OCI-LY1 (cell line): ENCODE measurements at regions not wholly inside any gene's neighbourhood (a gene's known extent, or its start where the extent isn't known, plus 50 kb on each side); places are given as distances from the start of the nearest gene placed in this dataset.

Source experiments
- EZH2 ChIP-seq: fragments of 200-600 bp; sonication (generic), shearing (Covaris generic); IDR thresholded peaks from 2 replicates; pipeline ENCODE4 v1.8.0; 2017; ENCODE audit warnings: borderline replicate concordance, mixed run types, mild to moderate bottlenecking, antibody characterized with exemption, low read length, moderate library complexity, mixed read lengths
- TF ChIP-seq, protein P1 (sequence below): fragments of 200-600 bp; sonication (generic), shearing (Covaris generic); IDR thresholded peaks from 2 replicates; pipeline ENCODE4 v1.5.1; 2017; ENCODE audit warnings: mild to moderate bottlenecking, antibody characterized with exemption, low read length, moderate library complexity, mixed read lengths

DNA sequence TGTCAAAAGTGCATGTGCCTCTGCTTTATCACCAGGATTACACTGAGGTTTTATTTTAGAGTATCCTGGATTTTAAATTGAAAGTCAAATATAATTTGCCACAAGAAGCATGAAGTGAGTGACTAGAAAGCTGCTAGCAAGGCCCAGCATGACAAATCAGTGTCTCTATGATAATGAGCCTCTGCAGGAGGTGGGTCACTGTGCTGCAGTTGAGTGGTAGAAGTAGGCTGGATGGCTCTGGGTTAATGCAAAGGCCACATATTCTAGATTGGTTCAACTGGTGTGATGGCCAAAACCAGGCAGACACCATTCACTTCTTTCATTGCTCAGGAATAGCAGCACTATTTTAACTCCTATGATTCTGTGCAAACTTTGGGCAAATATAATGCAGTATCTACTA, 491.5 kb downstream of the OLFM4 start:
- TF ChIP-seq, protein P1, sequence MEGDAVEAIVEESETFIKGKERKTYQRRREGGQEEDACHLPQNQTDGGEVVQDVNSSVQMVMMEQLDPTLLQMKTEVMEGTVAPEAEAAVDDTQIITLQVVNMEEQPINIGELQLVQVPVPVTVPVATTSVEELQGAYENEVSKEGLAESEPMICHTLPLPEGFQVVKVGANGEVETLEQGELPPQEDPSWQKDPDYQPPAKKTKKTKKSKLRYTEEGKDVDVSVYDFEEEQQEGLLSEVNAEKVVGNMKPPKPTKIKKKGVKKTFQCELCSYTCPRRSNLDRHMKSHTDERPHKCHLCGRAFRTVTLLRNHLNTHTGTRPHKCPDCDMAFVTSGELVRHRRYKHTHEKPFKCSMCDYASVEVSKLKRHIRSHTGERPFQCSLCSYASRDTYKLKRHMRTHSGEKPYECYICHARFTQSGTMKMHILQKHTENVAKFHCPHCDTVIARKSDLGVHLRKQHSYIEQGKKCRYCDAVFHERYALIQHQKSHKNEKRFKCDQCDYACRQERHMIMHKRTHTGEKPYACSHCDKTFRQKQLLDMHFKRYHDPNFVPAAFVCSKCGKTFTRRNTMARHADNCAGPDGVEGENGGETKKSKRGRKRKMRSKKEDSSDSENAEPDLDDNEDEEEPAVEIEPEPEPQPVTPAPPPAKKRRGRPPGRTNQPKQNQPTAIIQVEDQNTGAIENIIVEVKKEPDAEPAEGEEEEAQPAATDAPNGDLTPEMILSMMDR: no peak
- TF ChIP-seq EZH2: no peak
